ENCODE measurements at regions not wholly inside any gene's neighbourhood (a gene's known extent, or its start where the extent isn't known, plus 50 kb on each side); places are given as distances from the start of the nearest gene placed in this dataset.

DNA sequence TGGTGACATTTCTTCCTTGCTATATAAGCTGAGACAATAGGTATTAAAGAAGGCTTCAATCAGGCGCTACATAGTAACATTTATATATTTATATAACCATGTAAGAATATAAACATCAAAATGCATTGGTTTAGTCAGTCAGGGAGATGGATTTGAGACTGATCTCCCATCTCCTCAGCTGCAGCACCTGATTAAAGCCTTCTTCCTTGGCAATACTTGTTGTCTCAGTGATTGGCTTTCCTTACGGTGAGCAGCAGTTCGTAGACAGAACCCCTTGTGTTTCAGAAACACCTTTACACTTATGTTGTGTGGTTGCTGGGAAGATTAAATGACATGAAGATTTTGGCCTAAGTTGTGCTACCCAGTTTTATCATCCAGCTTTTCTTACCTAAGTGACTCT lies 323.3 kb upstream of the DUSP10 start:
- DNase-seq = no peak
- no peak overlapping the region for H3K4me3 ChIP-seq (ENCODE audit: low read depth, low read length)
- TF ChIP-seq, protein P1, sequence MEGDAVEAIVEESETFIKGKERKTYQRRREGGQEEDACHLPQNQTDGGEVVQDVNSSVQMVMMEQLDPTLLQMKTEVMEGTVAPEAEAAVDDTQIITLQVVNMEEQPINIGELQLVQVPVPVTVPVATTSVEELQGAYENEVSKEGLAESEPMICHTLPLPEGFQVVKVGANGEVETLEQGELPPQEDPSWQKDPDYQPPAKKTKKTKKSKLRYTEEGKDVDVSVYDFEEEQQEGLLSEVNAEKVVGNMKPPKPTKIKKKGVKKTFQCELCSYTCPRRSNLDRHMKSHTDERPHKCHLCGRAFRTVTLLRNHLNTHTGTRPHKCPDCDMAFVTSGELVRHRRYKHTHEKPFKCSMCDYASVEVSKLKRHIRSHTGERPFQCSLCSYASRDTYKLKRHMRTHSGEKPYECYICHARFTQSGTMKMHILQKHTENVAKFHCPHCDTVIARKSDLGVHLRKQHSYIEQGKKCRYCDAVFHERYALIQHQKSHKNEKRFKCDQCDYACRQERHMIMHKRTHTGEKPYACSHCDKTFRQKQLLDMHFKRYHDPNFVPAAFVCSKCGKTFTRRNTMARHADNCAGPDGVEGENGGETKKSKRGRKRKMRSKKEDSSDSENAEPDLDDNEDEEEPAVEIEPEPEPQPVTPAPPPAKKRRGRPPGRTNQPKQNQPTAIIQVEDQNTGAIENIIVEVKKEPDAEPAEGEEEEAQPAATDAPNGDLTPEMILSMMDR (IDR thresholded peaks at IDR 0.05; ENCODE audit: low read depth, low read length) = no peak

DNA sequence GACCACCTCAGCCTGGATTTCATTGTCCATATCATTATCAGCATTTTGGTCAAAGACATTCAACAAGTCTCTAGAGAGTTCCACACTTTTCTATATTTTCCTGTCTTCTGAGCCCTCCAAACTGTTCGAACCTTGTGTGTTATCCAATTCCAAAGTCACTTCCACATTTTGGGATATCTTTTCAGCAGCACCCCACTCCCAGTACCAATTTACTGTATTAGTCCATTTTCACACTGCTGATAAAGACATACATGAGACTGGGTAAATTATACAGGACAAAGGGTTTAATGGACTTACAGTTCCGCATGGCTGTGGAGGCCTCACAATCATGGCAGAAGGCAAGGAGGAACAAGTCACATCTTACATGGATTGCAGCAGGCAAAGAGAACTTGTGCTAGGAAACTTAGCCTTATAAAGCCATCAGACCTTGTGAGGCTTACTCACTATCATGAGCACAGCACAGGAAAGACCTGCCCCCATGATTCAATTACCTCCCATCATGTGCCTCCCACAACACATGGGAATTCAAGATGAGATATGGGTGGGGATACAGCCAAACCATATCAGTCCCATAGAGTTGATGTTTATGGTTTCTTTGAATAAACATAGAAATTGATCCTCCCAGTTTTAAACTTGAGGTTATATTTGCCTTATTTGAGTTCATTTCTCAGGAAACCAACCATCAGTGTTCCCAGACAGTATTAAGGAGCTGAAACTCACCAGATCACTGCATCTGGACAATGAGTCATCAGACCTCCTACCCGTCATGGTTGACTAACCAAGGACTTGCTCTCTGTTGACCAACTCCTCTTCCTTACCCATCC lies 322.7 kb upstream of the DUSP10 start:
- TF ChIP-seq, protein P1 (IDR thresholded peaks at IDR 0.05; ENCODE audit: low read depth, low read length) = no peak
- Histone ChIP-seq H3K4me3 (ENCODE audit: low read depth, low read length) (no peak overlapping the region), H3K27me3 (ENCODE audit: insufficient read depth, low read depth, severe bottlenecking) (no peaks in the 10 kb centered on the region)

More for the DNA sequence above, 323.3 kb upstream of the DUSP10 start:
- no peak overlapping the region for H3K27ac ChIP-seq
- H3K36me3 ChIP-seq = no peaks in the 10 kb centered on the region
- H3K9me3 ChIP-seq (ENCODE audit: severe bottlenecking) = no peaks in the 10 kb centered on the region
- H3K27me3 ChIP-seq (ENCODE audit: insufficient read depth, low read depth, severe bottlenecking) = no peaks in the 10 kb centered on the region

DNA sequence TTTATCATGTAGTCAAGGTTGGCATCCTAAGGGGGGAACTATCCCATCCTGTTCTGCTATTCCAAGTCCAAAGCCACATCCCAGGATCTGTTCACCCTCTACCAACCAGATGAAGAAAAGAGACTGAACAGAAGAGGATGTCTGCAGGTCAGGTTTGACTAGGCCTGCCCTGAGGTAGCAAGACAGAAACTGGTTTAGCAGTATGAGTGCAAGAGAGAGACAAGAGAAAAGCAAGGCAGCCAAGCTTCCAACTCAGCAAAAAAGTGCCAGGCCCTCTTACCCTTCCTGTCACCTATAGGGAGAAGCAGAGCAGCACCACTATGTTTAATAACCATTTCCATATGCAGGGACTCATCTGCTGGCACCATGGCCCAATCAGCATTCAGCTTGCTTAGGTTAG lies 320.8 kb upstream of the DUSP10 start:
- Histone ChIP-seq H3K9me3 (ENCODE audit: severe bottlenecking) (no peaks in the 10 kb centered on the region), H3K4me3 (ENCODE audit: low read depth, low read length) (no peak overlapping the region), H3K27ac (no peak overlapping the region), H3K36me3 (no peaks in the 10 kb centered on the region), H3K27me3 (ENCODE audit: insufficient read depth, low read depth, severe bottlenecking) (no peaks in the 10 kb centered on the region)
- TF ChIP-seq, protein P1 (IDR thresholded peaks at IDR 0.05; ENCODE audit: low read depth, low read length) = no peak
- no peak for DNase-seq

More for the DNA sequence above, 322.7 kb upstream of the DUSP10 start:
- Histone ChIP-seq H3K9me3 (ENCODE audit: severe bottlenecking) (no peaks in the 10 kb centered on the region), H3K36me3 (no peaks in the 10 kb centered on the region), H3K27ac (no peak overlapping the region)
- DNase-seq = no peak

DNA sequence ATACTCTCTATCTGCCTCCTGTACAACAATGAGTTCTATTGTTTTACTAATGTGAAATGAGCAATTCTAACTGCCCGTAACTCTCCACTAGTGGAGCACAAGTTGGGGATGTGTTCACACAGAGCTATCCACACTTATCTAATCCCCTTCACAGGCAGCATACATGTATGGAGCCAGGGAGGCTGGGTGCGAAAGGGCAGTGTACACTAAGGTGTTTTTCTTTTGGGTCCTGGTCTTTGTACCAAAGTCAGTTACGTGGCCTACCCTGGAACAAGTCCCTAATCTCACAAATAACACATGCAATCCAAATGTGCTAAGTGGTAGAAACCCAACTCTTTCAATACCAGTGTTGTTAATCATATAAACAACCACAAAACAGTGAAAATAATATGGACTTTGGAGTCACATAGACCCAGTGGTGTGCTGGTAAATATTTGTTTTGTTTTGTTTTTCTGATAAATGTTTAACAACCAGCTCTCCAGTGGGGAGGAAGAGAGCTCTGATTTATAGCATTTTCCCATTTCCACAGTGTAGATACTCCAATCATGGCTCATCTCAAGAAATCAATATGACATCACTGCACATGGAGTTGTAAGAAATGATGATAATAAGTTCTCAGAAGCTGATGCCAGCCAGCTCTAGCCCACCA lies 319.9 kb upstream of the DUSP10 start:
- no peaks in the 10 kb centered on the region for H3K27me3 ChIP-seq (ENCODE audit: insufficient read depth, low read depth, severe bottlenecking)
- no peaks in the 10 kb centered on the region for H3K9me3 ChIP-seq (ENCODE audit: severe bottlenecking)
- no peaks in the 10 kb centered on the region for H3K36me3 ChIP-seq
- no peak for DNase-seq
- no peak overlapping the region for H3K4me3 ChIP-seq (ENCODE audit: low read depth, low read length)
- TF ChIP-seq, protein P1 (IDR thresholded peaks at IDR 0.05; ENCODE audit: low read depth, low read length) = no peak
- no peak overlapping the region for H3K27ac ChIP-seq

DNA sequence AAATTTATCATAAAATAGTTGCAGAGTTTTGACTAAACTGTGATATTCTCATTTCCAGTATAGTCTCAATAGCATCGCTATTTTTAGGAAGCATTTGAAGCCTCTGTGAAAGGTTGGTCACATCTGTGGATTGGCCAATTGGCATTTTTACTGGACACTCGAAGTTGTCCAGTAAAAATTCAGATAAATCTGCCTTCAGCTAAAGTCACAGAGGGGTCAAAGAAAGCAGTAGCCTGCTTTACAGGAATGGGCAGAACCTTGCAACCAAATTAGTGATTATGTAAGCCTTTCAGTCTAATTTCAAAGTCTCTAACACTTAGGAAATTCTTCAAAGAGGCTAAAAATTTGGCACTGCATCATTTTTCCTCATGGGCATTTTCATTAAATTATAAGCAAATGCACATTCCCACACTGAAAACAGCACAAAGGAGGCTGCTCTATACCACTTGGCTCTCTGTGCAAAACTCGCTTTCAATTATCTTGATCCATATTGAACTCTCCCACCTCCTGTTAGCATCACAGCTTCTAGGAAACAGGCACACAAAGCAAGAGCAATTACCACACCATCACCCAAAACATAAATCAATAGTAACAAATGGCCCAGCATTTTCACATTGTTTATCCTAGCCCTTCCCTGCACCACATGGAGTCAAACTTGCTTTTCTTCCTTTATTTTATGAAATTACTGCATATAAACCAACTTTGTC lies 318.5 kb upstream of the DUSP10 start:
- Histone ChIP-seq H3K4me3 (ENCODE audit: low read depth, low read length) (no peak overlapping the region), H3K36me3 (no peaks in the 10 kb centered on the region), H3K27me3 (ENCODE audit: insufficient read depth, low read depth, severe bottlenecking) (no peaks in the 10 kb centered on the region), H3K27ac (no peak overlapping the region), H3K9me3 (ENCODE audit: severe bottlenecking) (no peaks in the 10 kb centered on the region)
- DNase-seq = no peak
- TF ChIP-seq, protein P1 (IDR thresholded peaks at IDR 0.05; ENCODE audit: low read depth, low read length) = no peak
